Nephron (organoid): ENCODE measurements at regions not wholly inside any gene's neighbourhood (a gene's known extent, or its start where the extent isn't known, plus 50 kb on each side); places are given as distances from the start of the nearest gene placed in this dataset.
A peak's percentile ranks its signal among the peaks of the same experiment; 100 is the strongest.

Source experiments
- H3K27ac Mint-ChIP-seq, 3 experiments: 2 replicates each; pipeline ENCODE4 v1.8.0; 2020; ENCODE audit warnings: mixed read lengths in 3 of 3, mild to moderate bottlenecking in 2 of 3, moderate library complexity in 1 of 3
- H3K27me3 Mint-ChIP-seq: 2 replicates; pipeline ENCODE4 v1.8.0; 2021; ENCODE audit warnings: low read depth, mild to moderate bottlenecking, moderate library complexity, mixed read lengths
- H3K36me3 Mint-ChIP-seq: 2 replicates; pipeline ENCODE4 v1.8.0; 2020; ENCODE audit warnings: low read depth, mixed read lengths
- H3K4me1 Mint-ChIP-seq: 2 replicates; pipeline ENCODE4 v1.8.0; 2020; ENCODE audit warnings: mixed read lengths
- H3K4me3 Mint-ChIP-seq, 3 experiments: 2 replicates each; pipeline ENCODE4 v1.8.0; 2020; ENCODE audit warnings: mild to moderate bottlenecking in 3 of 3, mixed read lengths in 3 of 3, moderate library complexity in 2 of 3
- H3K9me3 Mint-ChIP-seq: 2 replicates; pipeline ENCODE4 v1.8.0; 2020; ENCODE audit warnings: mixed read lengths
- TF ChIP-seq, protein P1 (sequence below), 3 experiments: fragments of 200-600 bp; sonication (generic); IDR thresholded peaks; one replicate each; pipeline ENCODE4 v1.5.0; 2021; ENCODE audit warnings: antibody characterized with exemption in 3 of 3; ENCODE audit not compliant: unreplicated experiment in 3 of 3

DNA sequence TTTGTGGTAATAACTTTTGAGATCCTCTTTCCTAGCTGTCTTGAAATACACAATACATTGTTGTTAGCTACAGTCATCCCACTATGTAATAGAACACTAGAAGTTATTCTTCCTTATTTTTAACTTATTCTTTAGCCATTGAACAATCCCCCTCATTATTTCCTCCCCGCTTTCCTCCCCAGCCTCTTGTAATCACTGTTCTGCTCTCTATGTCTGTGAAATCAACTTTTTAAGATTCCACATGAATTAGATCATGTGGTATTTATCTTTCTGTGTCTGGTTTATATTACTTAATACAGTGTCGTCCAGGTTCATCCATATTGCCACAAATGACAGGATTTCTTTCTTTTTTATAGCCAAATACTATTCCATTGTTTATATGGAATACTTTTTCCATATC is 72.9 kb downstream of the SLC10A2 start:
- no peak overlapping the region for H3K4me3 Mint-ChIP-seq
- H3K4me1 Mint-ChIP-seq, result no peaks in the 10 kb centered on the region

GRCh38 chr13:102984210-102984609 is 82.0 kb downstream of the SLC10A2 start:
- Mint-ChIP-seq H3K9me3 (peaks cover 26% of the 10 kb centered on the region), H3K4me1 (no peaks in the 10 kb centered on the region), H3K4me3 (no peak overlapping the region), H3K27ac (no peak overlapping the region), H3K27me3 (no peaks in the 10 kb centered on the region), H3K36me3 (peaks cover 10% of the 10 kb centered on the region)
- TF ChIP-seq, protein P1, sequence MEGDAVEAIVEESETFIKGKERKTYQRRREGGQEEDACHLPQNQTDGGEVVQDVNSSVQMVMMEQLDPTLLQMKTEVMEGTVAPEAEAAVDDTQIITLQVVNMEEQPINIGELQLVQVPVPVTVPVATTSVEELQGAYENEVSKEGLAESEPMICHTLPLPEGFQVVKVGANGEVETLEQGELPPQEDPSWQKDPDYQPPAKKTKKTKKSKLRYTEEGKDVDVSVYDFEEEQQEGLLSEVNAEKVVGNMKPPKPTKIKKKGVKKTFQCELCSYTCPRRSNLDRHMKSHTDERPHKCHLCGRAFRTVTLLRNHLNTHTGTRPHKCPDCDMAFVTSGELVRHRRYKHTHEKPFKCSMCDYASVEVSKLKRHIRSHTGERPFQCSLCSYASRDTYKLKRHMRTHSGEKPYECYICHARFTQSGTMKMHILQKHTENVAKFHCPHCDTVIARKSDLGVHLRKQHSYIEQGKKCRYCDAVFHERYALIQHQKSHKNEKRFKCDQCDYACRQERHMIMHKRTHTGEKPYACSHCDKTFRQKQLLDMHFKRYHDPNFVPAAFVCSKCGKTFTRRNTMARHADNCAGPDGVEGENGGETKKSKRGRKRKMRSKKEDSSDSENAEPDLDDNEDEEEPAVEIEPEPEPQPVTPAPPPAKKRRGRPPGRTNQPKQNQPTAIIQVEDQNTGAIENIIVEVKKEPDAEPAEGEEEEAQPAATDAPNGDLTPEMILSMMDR (IDR thresholded peaks at IDR 0.05; ENCODE audit: unreplicated experiment in 3 of 3), result no peak

More for the DNA sequence above, 72.9 kb downstream of the SLC10A2 start:
- TF ChIP-seq, protein P1 (IDR thresholded peaks at IDR 0.05; ENCODE audit: unreplicated experiment in 3 of 3), result no peak
- Mint-ChIP-seq H3K36me3 (peaks cover 4% of the 10 kb centered on the region), H3K27ac (no peak overlapping the region), H3K9me3 (peaks cover 26% of the 10 kb centered on the region), H3K27me3 (peaks cover 3% of the 10 kb centered on the region)

- Mint-ChIP-seq H3K27me3 (no peaks in the 10 kb centered on the region), H3K36me3 (peaks cover 7% of the 10 kb centered on the region), H3K4me1 (no peaks in the 10 kb centered on the region), H3K4me3 (no peak overlapping the region), H3K27ac (no peak overlapping the region), H3K9me3 (peaks cover 21% of the 10 kb centered on the region)
- TF ChIP-seq, protein P1 (IDR thresholded peaks at IDR 0.05; ENCODE audit: unreplicated experiment in 3 of 3), result no peak
Measured at GRCh38 chr13:102983496-102983895, 82.7 kb downstream of the SLC10A2 start.

DNA sequence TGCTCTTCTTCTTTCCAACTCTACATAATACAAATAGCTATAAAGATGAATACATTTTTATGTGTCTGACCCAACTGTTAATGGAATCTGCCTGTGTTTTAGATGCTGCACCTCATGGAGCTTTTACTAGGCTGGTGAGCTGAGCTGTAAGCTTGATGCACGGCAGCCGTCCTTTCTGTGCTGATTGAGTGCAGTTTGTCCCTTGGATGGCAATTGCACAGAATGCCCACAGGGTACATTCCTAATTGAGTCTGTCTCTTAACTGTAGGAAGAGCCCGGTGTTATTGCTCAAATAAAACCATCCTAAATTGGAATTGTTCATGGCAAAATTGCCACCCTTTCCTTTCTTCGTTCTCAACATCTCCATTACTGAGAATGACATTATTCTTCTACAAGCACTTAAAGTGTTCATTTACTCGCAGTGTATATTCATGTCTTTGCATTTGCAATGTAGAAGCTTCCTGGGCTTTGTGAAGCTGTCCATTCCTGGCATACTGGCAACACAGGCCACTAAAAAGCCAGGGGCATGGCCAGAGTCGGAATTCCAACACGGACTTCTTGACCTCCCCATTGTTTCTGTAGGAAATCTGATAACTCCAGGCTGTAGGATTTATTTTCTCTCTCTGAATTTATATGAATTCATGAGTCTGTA is 85.8 kb downstream of the SLC10A2 start:
- no peaks in the 10 kb centered on the region for H3K36me3 Mint-ChIP-seq
- no peaks in the 10 kb centered on the region for H3K4me1 Mint-ChIP-seq
- TF ChIP-seq, protein P1 (IDR thresholded peaks at IDR 0.05; ENCODE audit: unreplicated experiment in 3 of 3), result no peak
- no peaks in the 10 kb centered on the region for H3K27me3 Mint-ChIP-seq
- no peak overlapping the region for H3K4me3 Mint-ChIP-seq
- H3K9me3 Mint-ChIP-seq, result no peaks in the 10 kb centered on the region
- H3K27ac Mint-ChIP-seq, result no peak overlapping the region

DNA sequence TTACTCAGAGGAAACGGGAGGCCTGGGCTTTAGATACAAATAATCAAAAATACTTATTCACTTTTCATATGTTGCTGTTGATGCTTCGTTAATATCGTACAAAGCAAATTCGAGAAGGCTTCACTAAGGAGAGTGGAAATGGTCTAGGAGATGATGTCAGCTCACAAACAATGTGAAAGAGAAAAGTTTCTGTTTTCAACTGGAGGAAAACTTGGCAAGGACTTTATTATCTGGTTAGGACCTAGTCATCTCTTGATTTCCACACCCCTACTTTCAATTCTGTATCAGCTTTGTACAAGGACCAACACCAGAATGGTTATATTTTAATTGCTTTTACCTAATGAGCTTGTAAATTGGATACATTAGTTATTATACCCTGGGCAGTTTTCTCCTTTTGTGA is 88.0 kb downstream of the SLC10A2 start:
- TF ChIP-seq, protein P1 (IDR thresholded peaks at IDR 0.05; ENCODE audit: unreplicated experiment in 3 of 3), result no peak
- Mint-ChIP-seq H3K9me3 (no peaks in the 10 kb centered on the region), H3K36me3 (no peaks in the 10 kb centered on the region), H3K27ac (peak overlapping the region in 1 of 3 experiments; percentile 15), H3K4me3 (no peak overlapping the region), H3K27me3 (no peaks in the 10 kb centered on the region), H3K4me1 (no peaks in the 10 kb centered on the region)

DNA sequence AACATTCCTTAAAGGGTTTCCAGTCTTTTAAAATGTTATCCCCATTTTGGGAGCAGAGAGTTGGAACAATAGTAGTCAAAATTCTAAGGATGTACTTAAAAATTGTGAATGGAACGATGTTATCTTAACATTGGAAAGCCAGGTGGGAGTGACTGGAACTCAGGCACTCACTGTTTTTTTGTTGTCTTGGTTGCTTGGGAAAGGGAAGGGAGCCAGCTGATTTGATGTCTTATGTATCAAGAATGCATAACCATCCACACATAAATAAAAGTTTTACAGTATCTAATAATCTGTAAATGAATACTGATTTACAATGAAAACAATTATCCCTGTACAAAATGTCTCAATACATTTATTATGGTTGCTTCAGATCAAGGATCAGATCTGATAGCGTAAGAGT is 88.7 kb downstream of the SLC10A2 start:
- Mint-ChIP-seq H3K4me1 (no peaks in the 10 kb centered on the region), H3K27me3 (no peaks in the 10 kb centered on the region), H3K4me3 (no peak overlapping the region), H3K27ac (peak overlapping the region in 1 of 3 experiments; percentile 15), H3K36me3 (no peaks in the 10 kb centered on the region), H3K9me3 (no peaks in the 10 kb centered on the region)
- TF ChIP-seq, protein P1 (IDR thresholded peaks at IDR 0.05; ENCODE audit: unreplicated experiment in 3 of 3), result no peak
